SK-N-SH (cell line): ENCODE measurements at regions not wholly inside any gene's neighbourhood (a gene's known extent, or its start where the extent isn't known, plus 50 kb on each side); places are given as distances from the start of the nearest gene placed in this dataset.
A peak's percentile ranks its signal among the peaks of the same experiment; 100 is the strongest.

Source experiments
- CTCF ChIA-PET: fragments of 300-600, 350-600 bp; formaldehyde crosslinking; extraction: SDS; loops from one replicate; lab custom pipeline; 2021; lab: Yijun Ruan, JAX
- POLR2A ChIA-PET: fragments of 350-600 bp; sonication (Branson Sonifier 250); formaldehyde crosslinking; extraction: SDS; loops from one replicate; lab custom pipeline; 2020; ENCODE audit warnings: antibody characterized with exemption, inconsistent platforms; lab: Yijun Ruan, JAX
- DNase-seq: peaks from one replicate; pipeline ENCODE4 v3.0.0; 2012
- H2AFZ ChIP-seq: fragments of 200-600 bp; sonication (generic); 2 replicates; pipeline ENCODE4 v1.8.1; 2016; ENCODE audit warnings: antibody characterized with exemption, mild to moderate bottlenecking, low read depth
- H3F3A ChIP-seq: fragments of 200-600 bp; sonication (generic); replicated peaks from 2 replicates; pipeline ENCODE3; 2016; ENCODE audit warnings: antibody characterized with exemption, mild to moderate bottlenecking; ENCODE audit not compliant: insufficient read depth
- H3K27ac ChIP-seq, 2 experiments: fragments of 200-500 bp in 1 of 2; fragments of 200-600 bp in 1 of 2; sonication (Bioruptor generic) in 1 of 2; sonication (generic), shearing (Covaris generic) in 1 of 2; 2 replicates each; pipeline versions ENCODE4 v1.5.1 to v1.6.1; 2014 to 2016; ENCODE audit warnings: low read depth in 2 of 2, inconsistent platforms in 1 of 2, low read length in 1 of 2, mild to moderate bottlenecking in 1 of 2, mixed read lengths in 1 of 2
- H3K27me3 ChIP-seq: fragments of 200-600 bp; sonication (generic), shearing (Covaris generic); 2 replicates; pipeline ENCODE4 v1.6.1; 2016; ENCODE audit warnings: mixed run types; ENCODE audit not compliant: insufficient read depth
- H3K36me3 ChIP-seq, 2 experiments: fragments of 200-500 bp in 1 of 2; fragments of 200-600 bp in 1 of 2; sonication (Bioruptor generic) in 1 of 2; sonication (generic) in 1 of 2; replicated peaks in 1 of 2; 2 replicates each; pipeline versions ENCODE3 to v1.5.1; 2014 to 2016; ENCODE audit warnings: low read length in 1 of 2, mild to moderate bottlenecking in 1 of 2; ENCODE audit not compliant: insufficient read depth in 2 of 2, control insufficient read depth in 1 of 2
- H3K4me1 ChIP-seq, 2 experiments: fragments of 200-500 bp in 1 of 2; fragments of 200-600 bp in 1 of 2; sonication (Bioruptor generic) in 1 of 2; sonication (generic), shearing (Covaris generic) in 1 of 2; 2 replicates each; pipeline versions ENCODE4 v1.5.1 to v1.6.1; 2014 to 2016; ENCODE audit warnings: low read depth in 1 of 2, low read length in 1 of 2, mixed run types in 1 of 2; ENCODE audit not compliant: insufficient read depth in 2 of 2, control insufficient read depth in 1 of 2
- H3K4me2 ChIP-seq: fragments of 200-600 bp; sonication (generic), shearing (Covaris generic); 2 replicates; pipeline ENCODE4 v1.6.1; 2017; ENCODE audit warnings: mixed run types
- H3K4me3 ChIP-seq, 2 experiments: fragments of 200-500 bp in 1 of 2; fragments of 200-600 bp in 1 of 2; sonication (Bioruptor generic) in 1 of 2; sonication (generic), shearing (Covaris generic) in 1 of 2; 2 replicates each; pipeline versions ENCODE4 v1.5.1 to v1.8.1; 2014 to 2016; ENCODE audit warnings: low read depth in 2 of 2, inconsistent platforms in 1 of 2, low read length in 1 of 2, mild to moderate bottlenecking in 1 of 2, mixed read lengths in 1 of 2, moderate library complexity in 1 of 2
- H3K79me2 ChIP-seq: fragments of 200-600 bp; sonication (generic); 2 replicates; pipeline ENCODE4 v1.8.1; 2017; ENCODE audit warnings: mild to moderate bottlenecking; ENCODE audit not compliant: insufficient read depth
- H3K9ac ChIP-seq: fragments of 200-600 bp; sonication (generic); 2 replicates; pipeline ENCODE4 v1.6.1; 2017; ENCODE audit warnings: mixed run types
- H3K9me2 ChIP-seq: fragments of 200-600 bp; sonication (generic); 2 replicates; pipeline ENCODE4 v1.6.1; 2017; ENCODE audit warnings: mixed run types
- H3K9me3 ChIP-seq: fragments of 200-600 bp; sonication (generic); 2 replicates; pipeline ENCODE4 v1.6.1; 2017; ENCODE audit warnings: mixed run types, mild to moderate bottlenecking, moderate library complexity
- H4K20me1 ChIP-seq: fragments of 200-600 bp; sonication (generic); 2 replicates; pipeline ENCODE4 v1.6.1; 2017; ENCODE audit warnings: mild to moderate bottlenecking, mixed run types; ENCODE audit not compliant: insufficient read depth
- EZH2phosphoT487 ChIP-seq: fragments of 200-600 bp; sonication (generic); IDR thresholded peaks from 2 replicates; pipeline ENCODE4 v1.6.1; 2017; ENCODE audit warnings: low read depth, mixed run types, mild to moderate bottlenecking, antibody characterized with exemption, moderate library complexity, borderline replicate concordance
- FOXM1 ChIP-seq: IDR thresholded peaks from 2 replicates; pipeline ENCODE4 v1.4.0; 2012; ENCODE audit warnings: low read depth, mild to moderate bottlenecking
- MEF2A ChIP-seq: IDR thresholded peaks from 2 replicates; pipeline ENCODE4 v1.4.0; 2012; ENCODE audit warnings: low read depth, borderline replicate concordance
- NRF1 ChIP-seq: IDR thresholded peaks from 2 replicates; pipeline ENCODE4 v1.6.1; 2012; ENCODE audit warnings: low read depth, mild to moderate bottlenecking, low read length
- RAD21 ChIP-seq: IDR thresholded peaks from 2 replicates; pipeline ENCODE4 v1.6.1; 2012; ENCODE audit warnings: mild to moderate bottlenecking, low read length
- SMC3 ChIP-seq: IDR thresholded peaks from 2 replicates; pipeline ENCODE4 v1.6.1; 2012; ENCODE audit warnings: low read depth, low read length, improper control_type of control experiment
- TCF12 ChIP-seq: IDR thresholded peaks from 2 replicates; pipeline ENCODE4 v1.4.0; 2012
- TEAD4 ChIP-seq: IDR thresholded peaks from 2 replicates; pipeline ENCODE4 v1.4.0; 2012; ENCODE audit warnings: mild to moderate bottlenecking, borderline replicate concordance; ENCODE audit not compliant: insufficient read depth
- WGBS: methylation state at CpG from one replicate; pipeline ENCODE4 v1.1.6; 2017; ENCODE audit warnings: low lambda C conversion rate; 5-methylcytosine and 5-hydroxymethylcytosine counted together
- TF ChIP-seq, protein P1 (sequence below): IDR thresholded peaks from 2 replicates; pipeline ENCODE4 v1.4.0; 2012; ENCODE audit warnings: low read depth
- TF ChIP-seq, protein P2 (sequence below): fragments of 200-600 bp; sonication (generic); IDR thresholded peaks from 2 replicates; pipeline ENCODE4 v1.6.1; 2017; ENCODE audit warnings: antibody characterized with exemption, mild to moderate bottlenecking, moderate library complexity

DNA sequence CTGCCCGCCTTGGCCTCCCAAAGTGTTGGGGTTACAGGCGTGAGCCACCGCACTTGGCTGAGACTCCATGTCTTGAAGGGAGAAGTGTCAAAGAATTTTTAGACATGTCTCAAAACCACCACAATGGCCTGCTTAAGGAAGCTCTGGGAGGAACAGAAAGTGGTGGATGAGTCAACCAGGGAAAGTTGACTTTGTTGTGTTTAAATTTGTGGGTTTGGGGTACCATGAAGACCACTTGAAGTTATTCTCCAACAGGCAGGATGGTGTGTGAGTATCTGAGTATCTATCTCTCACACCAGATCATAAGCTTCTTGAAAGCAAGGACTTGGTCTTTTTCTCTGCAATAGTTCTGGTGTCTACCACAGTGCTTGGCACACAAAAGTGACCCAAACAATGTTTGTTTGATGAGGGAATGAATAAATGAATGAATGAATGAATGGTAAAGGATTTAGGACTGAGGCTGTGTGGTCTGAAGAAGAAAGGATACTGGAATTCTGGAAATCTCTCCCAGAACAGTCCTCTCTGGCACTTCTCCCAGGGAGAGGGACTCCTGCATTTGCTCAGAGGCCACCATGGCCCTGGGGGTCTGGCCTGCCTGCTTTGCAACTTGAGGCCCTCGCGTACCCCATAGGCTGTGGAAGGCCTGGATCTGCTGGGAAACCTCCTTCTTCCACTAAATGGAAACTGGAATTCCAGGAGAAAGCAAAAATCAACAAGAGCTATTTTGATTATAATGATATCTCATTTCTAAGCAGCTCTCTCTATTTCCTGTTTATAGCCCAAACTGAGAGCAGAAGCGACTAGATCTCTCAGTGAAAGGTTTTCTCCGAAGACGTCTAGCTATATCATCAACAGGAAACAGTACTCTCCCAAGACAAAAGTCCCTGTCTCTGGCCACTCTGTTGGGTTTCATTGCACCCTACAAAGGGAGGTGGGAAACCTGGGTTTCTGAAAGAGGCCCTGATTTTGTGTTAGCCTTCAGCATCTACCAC lies 187.9 kb downstream of the PALM2AKAP2 start:
- 87% methylated on average over 8 of the region's 8 CpGs for WGBS
- Histone ChIP-seq H3K9me3 (no peaks in the 10 kb centered on the region), H3K79me2 (no peaks in the 10 kb centered on the region), H3K4me2 (no peak overlapping the region), H2AFZ (no peak overlapping the region), H3K27me3 (no peaks in the 10 kb centered on the region), H3K36me3 (peaks cover 0 to 7% of the 10 kb centered on the region in 2 experiments), H3K4me1 (no peaks in the 10 kb centered on the region), H3K27ac (no peak overlapping the region), H3F3A (no peaks in the 10 kb centered on the region), H4K20me1 (no peaks in the 10 kb centered on the region), H3K9ac (no peak overlapping the region), H3K4me3 (no peak overlapping the region), H3K9me2 (no peaks in the 10 kb centered on the region)
- ChIA-PET CTCF (interaction anchor here (0.7 to 1.1 kb wide), 3 partner anchors 15 to 72 kb away, joined by 3 read pairs; no protein-coding TSS in a partner anchor), POLR2A (no interaction called here)
- DNase-seq, result no peak
- TF ChIP-seq, protein P1, sequence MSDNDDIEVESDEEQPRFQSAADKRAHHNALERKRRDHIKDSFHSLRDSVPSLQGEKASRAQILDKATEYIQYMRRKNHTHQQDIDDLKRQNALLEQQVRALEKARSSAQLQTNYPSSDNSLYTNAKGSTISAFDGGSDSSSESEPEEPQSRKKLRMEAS, result no peak
- no peak for TF ChIP-seq TEAD4
- TF ChIP-seq FOXM1, result no peak
- TF ChIP-seq NRF1, result no peak
- no peak for TF ChIP-seq TCF12
- no peak for TF ChIP-seq EZH2phosphoT487

DNA sequence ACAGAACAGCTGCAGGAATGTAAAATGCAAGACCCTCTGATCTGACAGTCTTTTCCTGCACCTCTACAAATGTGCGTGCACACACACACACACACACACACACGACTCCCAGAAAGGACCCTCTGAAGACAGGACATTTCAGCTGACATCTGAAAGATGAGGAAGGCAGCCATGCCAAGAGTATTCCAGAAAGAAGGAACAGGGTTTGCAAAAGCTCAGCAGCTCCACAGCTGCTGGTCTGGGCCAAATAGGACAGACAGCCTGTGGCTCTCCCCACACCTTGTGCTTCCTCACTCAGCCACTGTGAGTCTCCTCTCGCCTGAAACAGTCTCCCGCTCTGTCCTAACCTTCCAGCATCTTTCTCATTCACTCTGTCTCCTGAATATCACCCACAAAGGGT lies 189.0 kb downstream of the PALM2AKAP2 start:
- no peak for DNase-seq
- Histone ChIP-seq H3K9ac (no peak overlapping the region), H3K4me3 (no peak overlapping the region), H3K27me3 (no peaks in the 10 kb centered on the region), H4K20me1 (no peaks in the 10 kb centered on the region), H3K27ac (no peak overlapping the region), H3K4me1 (no peaks in the 10 kb centered on the region), H3F3A (no peaks in the 10 kb centered on the region), H3K79me2 (peaks cover 3% of the 10 kb centered on the region; the same call in 1 of the 2 replicates), H3K36me3 (peaks cover 0 to 17% of the 10 kb centered on the region in 2 experiments), H3K9me3 (no peaks in the 10 kb centered on the region), H2AFZ (no peak overlapping the region), H3K4me2 (no peak overlapping the region), H3K9me2 (no peaks in the 10 kb centered on the region)
- TF ChIP-seq, protein P2, sequence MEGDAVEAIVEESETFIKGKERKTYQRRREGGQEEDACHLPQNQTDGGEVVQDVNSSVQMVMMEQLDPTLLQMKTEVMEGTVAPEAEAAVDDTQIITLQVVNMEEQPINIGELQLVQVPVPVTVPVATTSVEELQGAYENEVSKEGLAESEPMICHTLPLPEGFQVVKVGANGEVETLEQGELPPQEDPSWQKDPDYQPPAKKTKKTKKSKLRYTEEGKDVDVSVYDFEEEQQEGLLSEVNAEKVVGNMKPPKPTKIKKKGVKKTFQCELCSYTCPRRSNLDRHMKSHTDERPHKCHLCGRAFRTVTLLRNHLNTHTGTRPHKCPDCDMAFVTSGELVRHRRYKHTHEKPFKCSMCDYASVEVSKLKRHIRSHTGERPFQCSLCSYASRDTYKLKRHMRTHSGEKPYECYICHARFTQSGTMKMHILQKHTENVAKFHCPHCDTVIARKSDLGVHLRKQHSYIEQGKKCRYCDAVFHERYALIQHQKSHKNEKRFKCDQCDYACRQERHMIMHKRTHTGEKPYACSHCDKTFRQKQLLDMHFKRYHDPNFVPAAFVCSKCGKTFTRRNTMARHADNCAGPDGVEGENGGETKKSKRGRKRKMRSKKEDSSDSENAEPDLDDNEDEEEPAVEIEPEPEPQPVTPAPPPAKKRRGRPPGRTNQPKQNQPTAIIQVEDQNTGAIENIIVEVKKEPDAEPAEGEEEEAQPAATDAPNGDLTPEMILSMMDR, result peak; percentile 19; the same call in 1 of the 2 replicates
- 0 out of 2 replicates have a peak, but pooled peaks have one; percentile 25 for TF ChIP-seq SMC3
- TF ChIP-seq RAD21, result peak; percentile 31; the same call in 1 of the 2 replicates
- TF ChIP-seq MEF2A, result no peak
- CTCF ChIA-PET, result interaction anchor here (1.0 to 1.5 kb wide), 3 partner anchors 11 to 395 kb away, joined by 3 to 4 read pairs (median 3); no protein-coding TSS in a partner anchor
- POLR2A ChIA-PET, result no interaction called here
- WGBS, result 87% methylated on average over 4 of the region's 4 CpGs
